HepG2 (cell line): ENCODE measurements at regions not wholly inside any gene's neighbourhood (a gene's known extent, or its start where the extent isn't known, plus 50 kb on each side); places are given as distances from the start of the nearest gene placed in this dataset.

Source experiments
- CHD2 ChIP-seq: IDR thresholded peaks from 2 replicates; pipeline ENCODE4 v1.6.1; 2011; ENCODE audit warnings: low read depth, low read length, improper control_type of control experiment
- FIP1L1 ChIP-seq: fragments of 200-400 bp; formaldehyde crosslinking; IDR thresholded peaks from 2 replicates; pipeline ENCODE4 v1.6.1; 2018; ENCODE audit warnings: low read depth, mild to moderate bottlenecking, low read length, moderate library complexity, borderline replicate concordance; ENCODE audit not compliant: insufficient read depth
- HNRNPK ChIP-seq: fragments of 200-400 bp; formaldehyde crosslinking; IDR thresholded peaks from 2 replicates; pipeline ENCODE4 v1.6.1; 2018; ENCODE audit warnings: low read length, low read depth, moderate library complexity, mild to moderate bottlenecking; ENCODE audit not compliant: poor library complexity, severe bottlenecking
- MAF1 ChIP-seq: sonication (generic); formaldehyde crosslinking; IDR thresholded peaks from 2 replicates; pipeline ENCODE4 v1.5.0; 2020; ENCODE audit warnings: missing genetic modification reagents, borderline replicate concordance
- MAFG ChIP-seq: sonication (generic); formaldehyde crosslinking; IDR thresholded peaks from 2 replicates; pipeline ENCODE4 v1.5.1; 2020; ENCODE audit warnings: mild to moderate bottlenecking, missing genetic modification reagents
- SOX13 ChIP-seq, 3 experiments: fragments of 450-650 bp in 1 of 3; sonication (generic) in 1 of 3; formaldehyde crosslinking in 1 of 3; IDR thresholded peaks in 2 of 3; conservative IDR thresholded peaks in 1 of 3; 2 replicates each; pipeline versions ENCODE4 v1.5.0 to v1.6.1; 2016 to 2020; ENCODE audit warnings: antibody characterized with exemption in 1 of 3, mild to moderate bottlenecking in 1 of 3, missing compliant biosample characterization in 1 of 3, missing genetic modification reagents in 1 of 3, moderate library complexity in 1 of 3
- TEAD2 ChIP-seq: sonication (generic); formaldehyde crosslinking; IDR thresholded peaks from 2 replicates; pipeline ENCODE4 v1.9.0; 2021; ENCODE audit warnings: missing genetic modification reagents
- ZC3H13 ChIP-seq: sonication (generic); formaldehyde crosslinking; IDR thresholded peaks from 2 replicates; pipeline ENCODE4 v1.8.1; 2023; ENCODE audit warnings: mild to moderate bottlenecking, missing genetic modification reagents, moderate library complexity
- ZKSCAN5 ChIP-seq: sonication (generic); formaldehyde crosslinking; IDR thresholded peaks from 2 replicates; pipeline ENCODE4 v1.5.1; 2020; ENCODE audit warnings: mild to moderate bottlenecking, missing genetic modification reagents
- ZNF720 ChIP-seq: sonication (generic); formaldehyde crosslinking; IDR thresholded peaks from 2 replicates; pipeline ENCODE4 v1.4.0; 2020; ENCODE audit warnings: missing genetic modification reagents
- TF ChIP-seq, protein P1 (sequence below): sonication (generic); formaldehyde crosslinking; conservative IDR thresholded peaks from 2 replicates; pipeline ENCODE4 v1.4.0; 2020; ENCODE audit warnings: mild to moderate bottlenecking, missing genetic modification reagents, moderate library complexity
- TF ChIP-seq, protein P2 (sequence below): sonication (generic); formaldehyde crosslinking; IDR thresholded peaks from 2 replicates; pipeline ENCODE4 v1.5.0; 2020; ENCODE audit warnings: mild to moderate bottlenecking, missing genetic modification reagents
- TF ChIP-seq, protein P3 (sequence below): sonication (generic); formaldehyde crosslinking; IDR thresholded peaks from 2 replicates; pipeline ENCODE4 v1.4.0; 2020; ENCODE audit warnings: missing genetic modification reagents, mild to moderate bottlenecking, borderline replicate concordance

DNA sequence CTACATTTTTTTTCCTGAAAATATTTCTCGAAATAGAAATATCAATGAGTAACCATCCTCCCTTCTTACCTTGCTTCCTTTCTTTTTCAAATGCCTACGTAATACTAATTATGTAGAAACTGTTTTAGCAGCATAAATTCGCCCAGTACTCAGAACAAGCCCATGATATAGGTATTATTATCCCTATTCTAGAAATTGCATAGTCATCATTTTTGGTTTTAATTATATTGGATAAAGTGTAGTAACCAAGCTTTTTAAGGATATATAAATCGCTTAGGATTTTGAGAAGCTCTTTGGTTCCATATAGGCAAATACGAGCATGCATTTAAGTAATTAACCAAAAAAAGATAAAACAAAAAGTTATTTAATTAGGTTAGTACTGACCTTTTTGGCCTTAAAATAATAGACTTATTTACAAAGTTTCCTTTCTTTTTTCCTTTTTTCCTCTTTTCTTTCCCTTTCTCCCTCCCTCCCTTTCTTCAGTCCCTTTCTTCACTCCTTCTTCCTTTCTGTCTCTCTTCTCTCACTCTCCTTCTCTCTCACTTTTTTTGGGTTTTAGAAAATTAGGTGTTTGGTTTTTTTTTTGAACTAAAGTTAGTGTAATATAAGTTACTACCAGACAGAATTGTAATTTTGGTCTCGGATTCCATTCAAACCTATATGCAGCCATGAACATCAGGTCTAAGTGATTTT, 457.7 kb downstream of the RFPL4B start (continued):
- TF ChIP-seq HNRNPK (peak; percentile 21), ZC3H13 (no peak), FIP1L1 (no peak), TEAD2 (no peak), MAFG (no peak), CHD2 (no peak), ZKSCAN5 (CRISPR knock-in tag) (no peak), MAF1 (CRISPR knock-in tag) (no peak), SOX13 (IDR thresholded peaks at IDR 0.05) (no peak), SOX13 (CRISPR knock-in tag; conservative IDR thresholded peaks at IDR 0.05 in 1 of 2, IDR thresholded peaks at IDR 0.05 in 1 of 2) (no peak), ZNF720 (CRISPR knock-in tag) (no peak)
- TF ChIP-seq, protein P1, sequence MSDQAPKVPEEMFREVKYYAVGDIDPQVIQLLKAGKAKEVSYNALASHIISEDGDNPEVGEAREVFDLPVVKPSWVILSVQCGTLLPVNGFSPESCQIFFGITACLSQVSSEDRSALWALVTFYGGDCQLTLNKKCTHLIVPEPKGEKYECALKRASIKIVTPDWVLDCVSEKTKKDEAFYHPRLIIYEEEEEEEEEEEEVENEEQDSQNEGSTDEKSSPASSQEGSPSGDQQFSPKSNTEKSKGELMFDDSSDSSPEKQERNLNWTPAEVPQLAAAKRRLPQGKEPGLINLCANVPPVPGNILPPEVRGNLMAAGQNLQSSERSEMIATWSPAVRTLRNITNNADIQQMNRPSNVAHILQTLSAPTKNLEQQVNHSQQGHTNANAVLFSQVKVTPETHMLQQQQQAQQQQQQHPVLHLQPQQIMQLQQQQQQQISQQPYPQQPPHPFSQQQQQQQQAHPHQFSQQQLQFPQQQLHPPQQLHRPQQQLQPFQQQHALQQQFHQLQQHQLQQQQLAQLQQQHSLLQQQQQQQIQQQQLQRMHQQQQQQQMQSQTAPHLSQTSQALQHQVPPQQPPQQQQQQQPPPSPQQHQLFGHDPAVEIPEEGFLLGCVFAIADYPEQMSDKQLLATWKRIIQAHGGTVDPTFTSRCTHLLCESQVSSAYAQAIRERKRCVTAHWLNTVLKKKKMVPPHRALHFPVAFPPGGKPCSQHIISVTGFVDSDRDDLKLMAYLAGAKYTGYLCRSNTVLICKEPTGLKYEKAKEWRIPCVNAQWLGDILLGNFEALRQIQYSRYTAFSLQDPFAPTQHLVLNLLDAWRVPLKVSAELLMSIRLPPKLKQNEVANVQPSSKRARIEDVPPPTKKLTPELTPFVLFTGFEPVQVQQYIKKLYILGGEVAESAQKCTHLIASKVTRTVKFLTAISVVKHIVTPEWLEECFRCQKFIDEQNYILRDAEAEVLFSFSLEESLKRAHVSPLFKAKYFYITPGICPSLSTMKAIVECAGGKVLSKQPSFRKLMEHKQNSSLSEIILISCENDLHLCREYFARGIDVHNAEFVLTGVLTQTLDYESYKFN (CRISPR knock-in tag), result no peak
- TF ChIP-seq, protein P2, sequence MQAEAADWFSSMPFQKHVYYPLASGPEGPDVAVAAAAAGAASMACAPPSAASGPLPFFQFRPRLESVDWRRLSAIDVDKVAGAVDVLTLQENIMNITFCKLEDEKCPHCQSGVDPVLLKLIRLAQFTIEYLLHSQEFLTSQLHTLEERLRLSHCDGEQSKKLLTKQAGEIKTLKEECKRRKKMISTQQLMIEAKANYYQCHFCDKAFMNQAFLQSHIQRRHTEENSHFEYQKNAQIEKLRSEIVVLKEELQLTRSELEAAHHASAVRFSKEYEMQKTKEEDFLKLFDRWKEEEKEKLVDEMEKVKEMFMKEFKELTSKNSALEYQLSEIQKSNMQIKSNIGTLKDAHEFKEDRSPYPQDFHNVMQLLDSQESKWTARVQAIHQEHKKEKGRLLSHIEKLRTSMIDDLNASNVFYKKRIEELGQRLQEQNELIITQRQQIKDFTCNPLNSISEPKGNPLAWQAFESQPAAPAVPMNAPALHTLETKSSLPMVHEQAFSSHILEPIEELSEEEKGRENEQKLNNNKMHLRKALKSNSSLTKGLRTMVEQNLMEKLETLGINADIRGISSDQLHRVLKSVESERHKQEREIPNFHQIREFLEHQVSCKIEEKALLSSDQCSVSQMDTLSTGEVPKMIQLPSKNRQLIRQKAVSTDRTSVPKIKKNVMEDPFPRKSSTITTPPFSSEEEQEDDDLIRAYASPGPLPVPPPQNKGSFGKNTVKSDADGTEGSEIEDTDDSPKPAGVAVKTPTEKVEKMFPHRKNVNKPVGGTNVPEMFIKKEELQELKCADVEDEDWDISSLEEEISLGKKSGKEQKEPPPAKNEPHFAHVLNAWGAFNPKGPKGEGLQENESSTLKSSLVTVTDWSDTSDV (CRISPR knock-in tag), result no peak
- TF ChIP-seq, protein P3, sequence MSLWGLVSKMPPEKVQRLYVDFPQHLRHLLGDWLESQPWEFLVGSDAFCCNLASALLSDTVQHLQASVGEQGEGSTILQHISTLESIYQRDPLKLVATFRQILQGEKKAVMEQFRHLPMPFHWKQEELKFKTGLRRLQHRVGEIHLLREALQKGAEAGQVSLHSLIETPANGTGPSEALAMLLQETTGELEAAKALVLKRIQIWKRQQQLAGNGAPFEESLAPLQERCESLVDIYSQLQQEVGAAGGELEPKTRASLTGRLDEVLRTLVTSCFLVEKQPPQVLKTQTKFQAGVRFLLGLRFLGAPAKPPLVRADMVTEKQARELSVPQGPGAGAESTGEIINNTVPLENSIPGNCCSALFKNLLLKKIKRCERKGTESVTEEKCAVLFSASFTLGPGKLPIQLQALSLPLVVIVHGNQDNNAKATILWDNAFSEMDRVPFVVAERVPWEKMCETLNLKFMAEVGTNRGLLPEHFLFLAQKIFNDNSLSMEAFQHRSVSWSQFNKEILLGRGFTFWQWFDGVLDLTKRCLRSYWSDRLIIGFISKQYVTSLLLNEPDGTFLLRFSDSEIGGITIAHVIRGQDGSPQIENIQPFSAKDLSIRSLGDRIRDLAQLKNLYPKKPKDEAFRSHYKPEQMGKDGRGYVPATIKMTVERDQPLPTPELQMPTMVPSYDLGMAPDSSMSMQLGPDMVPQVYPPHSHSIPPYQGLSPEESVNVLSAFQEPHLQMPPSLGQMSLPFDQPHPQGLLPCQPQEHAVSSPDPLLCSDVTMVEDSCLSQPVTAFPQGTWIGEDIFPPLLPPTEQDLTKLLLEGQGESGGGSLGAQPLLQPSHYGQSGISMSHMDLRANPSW, result no peak
